HepG2 (cell line): ENCODE measurements at regions not wholly inside any gene's neighbourhood (a gene's known extent, or its start where the extent isn't known, plus 50 kb on each side); places are given as distances from the start of the nearest gene placed in this dataset.

ENCODE experiments used
- CCDC6 ChIP-seq: sonication (generic); formaldehyde crosslinking; IDR thresholded peaks from 2 replicates; pipeline ENCODE4 v1.8.1; 2022; ENCODE audit warnings: mild to moderate bottlenecking, missing genetic modification reagents, moderate library complexity
- ESRRA ChIP-seq: sonication (generic); formaldehyde crosslinking; IDR thresholded peaks from 2 replicates; pipeline ENCODE4 v1.5.1; 2020; ENCODE audit warnings: mild to moderate bottlenecking, low read depth, missing genetic modification reagents
- FOXC1 ChIP-seq: sonication (generic); formaldehyde crosslinking; IDR thresholded peaks from 2 replicates; pipeline ENCODE4 v1.8.0; 2022; ENCODE audit warnings: mild to moderate bottlenecking, missing genetic modification reagents, borderline replicate concordance
- FOXJ3 ChIP-seq: sonication (generic); formaldehyde crosslinking; IDR thresholded peaks from 2 replicates; pipeline ENCODE4 v1.4.0; 2020; ENCODE audit warnings: missing genetic modification reagents, mild to moderate bottlenecking, borderline replicate concordance
- HBP1 ChIP-seq: IDR thresholded peaks from 2 replicates; pipeline ENCODE4 v1.6.1; 2016; ENCODE audit warnings: low read depth, control low read depth
- HDAC6 ChIP-seq: fragments of 200-600 bp; sonication (generic); IDR thresholded peaks from 2 replicates; pipeline ENCODE4 v1.7.0; 2017; ENCODE audit warnings: mild to moderate bottlenecking, antibody characterized with exemption, low read length, low read depth
- HOXA3 ChIP-seq: sonication (generic); formaldehyde crosslinking; IDR thresholded peaks from 2 replicates; pipeline ENCODE4 v1.5.0; 2020; ENCODE audit warnings: missing genetic modification reagents
- JUNB ChIP-seq: sonication (generic); formaldehyde crosslinking; IDR thresholded peaks from 2 replicates; pipeline ENCODE4 v1.8.0; 2022; ENCODE audit warnings: missing genetic modification reagents, mild to moderate bottlenecking, borderline replicate concordance
- PCBP2 ChIP-seq: fragments of 200-400 bp; formaldehyde crosslinking; optimal IDR thresholded peaks from 2 replicates; pipeline ENCODE3; 2018; ENCODE audit warnings: low read length, low read depth; ENCODE audit not compliant: poor library complexity, severe bottlenecking
- RFX5 ChIP-seq: IDR thresholded peaks from 2 replicates; pipeline ENCODE4 v1.6.1; 2011; ENCODE audit warnings: low read depth, low read length, improper control_type of control experiment
- RXRB ChIP-seq: IDR thresholded peaks from 2 replicates; pipeline ENCODE4 v1.6.1; 2016; ENCODE audit warnings: borderline replicate concordance, missing genetic modification reagents, missing compliant biosample characterization
- SALL2 ChIP-seq: sonication (generic); formaldehyde crosslinking; IDR thresholded peaks from 2 replicates; pipeline ENCODE4 v1.8.1; 2023; ENCODE audit warnings: mild to moderate bottlenecking, missing genetic modification reagents, inconsistent platforms
- TCF7L2 ChIP-seq: IDR thresholded peaks from 2 replicates; pipeline ENCODE4 v1.6.1; 2011; ENCODE audit warnings: mild to moderate bottlenecking, low read depth, low read length, moderate library complexity
- TERF1 ChIP-seq: sonication (generic); formaldehyde crosslinking; IDR thresholded peaks from 2 replicates; pipeline ENCODE4 v1.8.0; 2022; ENCODE audit warnings: mild to moderate bottlenecking, missing genetic modification reagents, moderate library complexity
- ZNF142 ChIP-seq: sonication (generic); formaldehyde crosslinking; IDR thresholded peaks from 2 replicates; pipeline ENCODE4 v1.4.0; 2020; ENCODE audit warnings: missing genetic modification reagents
- ZNF235 ChIP-seq: sonication (generic); formaldehyde crosslinking; IDR thresholded peaks from 2 replicates; pipeline ENCODE4 v1.8.1; 2023; ENCODE audit warnings: mild to moderate bottlenecking, missing genetic modification reagents, borderline replicate concordance
- ZNF468 ChIP-seq: sonication (generic); formaldehyde crosslinking; IDR thresholded peaks from 2 replicates; pipeline ENCODE4 v1.8.0; 2022; ENCODE audit warnings: mild to moderate bottlenecking, moderate library complexity, missing genetic modification reagents
- ZNF672 ChIP-seq: sonication (generic); formaldehyde crosslinking; IDR thresholded peaks from 2 replicates; pipeline ENCODE4 v1.8.1; 2022; ENCODE audit warnings: missing genetic modification reagents
- ZNF724P ChIP-seq: sonication (generic); formaldehyde crosslinking; IDR thresholded peaks from 2 replicates; pipeline ENCODE4 v1.8.0; 2022; ENCODE audit warnings: missing genetic modification reagents, borderline replicate concordance
- ZNF749 ChIP-seq: sonication (generic); formaldehyde crosslinking; IDR thresholded peaks from 2 replicates; pipeline ENCODE4 v1.8.0; 2022; ENCODE audit warnings: mild to moderate bottlenecking, missing genetic modification reagents, moderate library complexity, borderline replicate concordance
- TF ChIP-seq, protein P1 (sequence below): sonication (generic); formaldehyde crosslinking; IDR thresholded peaks from 2 replicates; pipeline ENCODE4 v1.5.1; 2020; ENCODE audit warnings: missing genetic modification reagents, mild to moderate bottlenecking, borderline replicate concordance

- TF ChIP-seq ZNF142 (no peak; the same call in 1 of the 2 replicates), ZNF724P (no peak), ZNF672 (CRISPR knock-in tag) (no peak), HBP1 (CRISPR knock-in tag) (no peak), HOXA3 (CRISPR knock-in tag) (no peak; the same call in 1 of the 2 replicates), TERF1 (CRISPR knock-in tag) (no peak), ESRRA (CRISPR knock-in tag) (peak; percentile 21; the same call in 1 of the 2 replicates), FOXJ3 (CRISPR knock-in tag) (peak; percentile 95; the same call in 1 of the 2 replicates), ZNF468 (CRISPR knock-in tag) (no peak), CCDC6 (CRISPR knock-in tag) (no peak), JUNB (no peak; the same call in 1 of the 2 replicates), HDAC6 (no peak), FOXC1 (CRISPR knock-in tag) (no peak), ZNF749 (CRISPR knock-in tag) (no peak), TCF7L2 (no peak), PCBP2 (no peak), RFX5 (no peak), RXRB (peak; percentile 72), SALL2 (CRISPR knock-in tag) (no peak), ZNF235 (CRISPR knock-in tag) (no peak)
- TF ChIP-seq, protein P1, sequence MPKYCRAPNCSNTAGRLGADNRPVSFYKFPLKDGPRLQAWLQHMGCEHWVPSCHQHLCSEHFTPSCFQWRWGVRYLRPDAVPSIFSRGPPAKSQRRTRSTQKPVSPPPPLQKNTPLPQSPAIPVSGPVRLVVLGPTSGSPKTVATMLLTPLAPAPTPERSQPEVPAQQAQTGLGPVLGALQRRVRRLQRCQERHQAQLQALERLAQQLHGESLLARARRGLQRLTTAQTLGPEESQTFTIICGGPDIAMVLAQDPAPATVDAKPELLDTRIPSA (CRISPR knock-in tag), result 0 out of 2 replicates have a peak, but pooled peaks have one; percentile 37
Measured at GRCh38 chr10:59007307-59008025, 169.0 kb upstream of the PHYHIPL start (continued).
